Caco-2 (cell line): ENCODE measurements at regions not wholly inside any gene's neighbourhood (a gene's known extent, or its start where the extent isn't known, plus 50 kb on each side); places are given as distances from the start of the nearest gene placed in this dataset.

Experiments
- BruUV-seq: library from RNA; stranded (reverse); fragments of 400-500 nt; replicated peaks from 2 replicates; lab custom pipeline; 2021; lab: Mats Ljungman, UMichigan
- CTCF ChIA-PET: fragments of 300-600 bp; sonication (Branson Sonifier 250); formaldehyde crosslinking; loops from one replicate; lab custom pipeline; 2022; ENCODE audit warnings: antibody characterized with exemption; lab: Charles Lee
- POLR2A ChIA-PET: fragments of 300-600 bp; sonication (Branson Sonifier 250); formaldehyde crosslinking; loops from one replicate; lab custom pipeline; 2022; ENCODE audit warnings: antibody characterized with exemption; lab: Charles Lee
- DNase-seq, 2 experiments: peaks; one replicate each; pipeline versions ENCODE4 v3.0.0 to v3.0.0-alpha.2; 2020 to 2022
- H3K27me3 ChIP-seq: replicated peaks from 2 replicates; pipeline ENCODE4 v1.6.0; 2011; ENCODE audit warnings: low read length; ENCODE audit not compliant: control insufficient read depth, insufficient read depth
- H3K36me3 ChIP-seq: 2 replicates; pipeline ENCODE4 v1.5.1; 2011; ENCODE audit warnings: low read length; ENCODE audit not compliant: control insufficient read depth, insufficient read depth
- H3K4me1 ChIP-seq: fragments of 250-450 bp; sonication (Bioruptor Pico); 2 replicates; pipeline ENCODE4 v1.5.1; 2020; ENCODE audit warnings: mild to moderate bottlenecking
- H3K4me3 ChIP-seq: 2 replicates; pipeline ENCODE4 v1.5.1; 2011; ENCODE audit warnings: low read depth, mild to moderate bottlenecking, control low read depth, low read length
- H3K9me3 ChIP-seq: fragments of 250-450 bp; sonication (Bioruptor Pico); 2 replicates; pipeline ENCODE4 v1.5.1; 2020; ENCODE audit warnings: mild to moderate bottlenecking, moderate library complexity
- H3K27ac Mint-ChIP-seq: one replicate; pipeline ENCODE4 v1.8.0; 2022; ENCODE audit warnings: mixed read lengths; ENCODE audit not compliant: unreplicated experiment
- H3K27me3 Mint-ChIP-seq: one replicate; pipeline ENCODE4 v1.8.0; 2022; ENCODE audit warnings: mixed read lengths; ENCODE audit not compliant: insufficient read depth, unreplicated experiment
- H3K36me3 Mint-ChIP-seq: one replicate; pipeline ENCODE4 v1.8.0; 2022; ENCODE audit warnings: mild to moderate bottlenecking, mixed read lengths; ENCODE audit not compliant: insufficient read depth, unreplicated experiment
- H3K4me1 Mint-ChIP-seq: one replicate; pipeline ENCODE4 v1.8.0; 2022; ENCODE audit warnings: low read depth, mixed read lengths; ENCODE audit not compliant: unreplicated experiment
- H3K4me3 Mint-ChIP-seq: one replicate; pipeline ENCODE4 v1.8.0; 2022; ENCODE audit warnings: mild to moderate bottlenecking, moderate library complexity, mixed read lengths; ENCODE audit not compliant: unreplicated experiment
- H3K9me3 Mint-ChIP-seq: one replicate; pipeline ENCODE4 v1.8.0; 2022; ENCODE audit warnings: mixed read lengths; ENCODE audit not compliant: unreplicated experiment
- CTCF ChIP-seq, 2 experiments: fragments of 200-600 bp in 1 of 2; IDR thresholded peaks; 1 replicate in 1 of 2; 2 replicates in 1 of 2; pipeline versions ENCODE4 v1.5.1 to v1.8.0; 2011 to 2022; ENCODE audit warnings: antibody characterized with exemption in 1 of 2, control low read depth in 1 of 2, inconsistent platforms in 1 of 2, low read depth in 1 of 2, low read length in 1 of 2, mild to moderate bottlenecking in 1 of 2, moderate library complexity in 1 of 2; ENCODE audit not compliant: insufficient read depth in 1 of 2, severe bottlenecking in 1 of 2, unreplicated experiment in 1 of 2
- intact Hi-C: fragments of 100-400 bp; cut with micrococcal nuclease; formaldehyde crosslinking; loops from one replicate; pipeline ENCODE4 v1.10.0; 2022; ENCODE audit not compliant: unreplicated experiment

GRCh38 chr3:106124818-106125217, 256.0 kb upstream of the CBLB start:
- intact Hi-C loops = loop anchor here (10.0 kb wide), 1 partner anchor 260 kb away; the partner anchor contains the start of gene CBLB
- Mint-ChIP-seq H3K27me3 (no peaks in the 10 kb centered on the region), H3K4me1 (no peaks in the 10 kb centered on the region), H3K9me3 (no peaks in the 10 kb centered on the region), H3K27ac (no peak overlapping the region), H3K4me3 (no peak overlapping the region), H3K36me3 (no peaks in the 10 kb centered on the region)
- BruUV-seq = no TSS peak
- no peak overlapping the region for H3K4me3 ChIP-seq
- POLR2A ChIA-PET = no interaction called here
- H3K36me3 ChIP-seq = no peaks in the 10 kb centered on the region
- DNase-seq = no peak
- CTCF ChIA-PET = no interaction called here
- no peaks in the 10 kb centered on the region for H3K27me3 ChIP-seq
- no peak for TF ChIP-seq CTCF (IDR thresholded peaks at IDR 0.05; ENCODE audit: insufficient read depth in 1 of 2, low read depth in 1 of 2, low read length in 1 of 2, severe bottlenecking in 1 of 2, unreplicated experiment in 1 of 2)
- H3K4me1 ChIP-seq = peaks cover 12% of the 10 kb centered on the region
- H3K9me3 ChIP-seq = no peaks in the 10 kb centered on the region

- Mint-ChIP-seq H3K36me3 (no peaks in the 10 kb centered on the region), H3K9me3 (no peaks in the 10 kb centered on the region), H3K4me1 (no peaks in the 10 kb centered on the region), H3K4me3 (no peak overlapping the region), H3K27me3 (no peaks in the 10 kb centered on the region), H3K27ac (no peak overlapping the region)
- H3K4me1 ChIP-seq = peaks cover 12% of the 10 kb centered on the region
- CTCF ChIA-PET = no interaction called here
- intact Hi-C loops = loop anchor here (10.0 kb wide), 1 partner anchor 261 kb away; the partner anchor contains the start of gene CBLB
- BruUV-seq = no TSS peak
- no peak for DNase-seq
- no peak overlapping the region for H3K4me3 ChIP-seq
- TF ChIP-seq CTCF (IDR thresholded peaks at IDR 0.05; ENCODE audit: insufficient read depth in 1 of 2, low read depth in 1 of 2, low read length in 1 of 2, severe bottlenecking in 1 of 2, unreplicated experiment in 1 of 2) = no peak
- no peaks in the 10 kb centered on the region for H3K36me3 ChIP-seq
- no peaks in the 10 kb centered on the region for H3K27me3 ChIP-seq
- POLR2A ChIA-PET = no interaction called here
- no peaks in the 10 kb centered on the region for H3K9me3 ChIP-seq
Measured at GRCh38 chr3:106125321-106125720, 256.5 kb upstream of the CBLB start.

- no peak overlapping the region for H3K27ac Mint-ChIP-seq
- no peak overlapping the region for H3K4me3 Mint-ChIP-seq
- no peaks in the 10 kb centered on the region for H3K9me3 Mint-ChIP-seq
- Histone ChIP-seq H3K9me3 (no peaks in the 10 kb centered on the region), H3K4me3 (no peak overlapping the region), H3K4me1 (peaks cover 5% of the 10 kb centered on the region), H3K27me3 (no peaks in the 10 kb centered on the region), H3K36me3 (no peaks in the 10 kb centered on the region)
- intact Hi-C loops = loop anchor here (10.0 kb wide), 1 partner anchor 261 kb away; the partner anchor contains the start of gene CBLB
- DNase-seq = no peak
- POLR2A ChIA-PET = no interaction called here
- no peaks in the 10 kb centered on the region for H3K36me3 Mint-ChIP-seq
- H3K4me1 Mint-ChIP-seq = no peaks in the 10 kb centered on the region
- CTCF ChIA-PET = no interaction called here
- no peaks in the 10 kb centered on the region for H3K27me3 Mint-ChIP-seq
- BruUV-seq = no TSS peak
- no peak for TF ChIP-seq CTCF (IDR thresholded peaks at IDR 0.05; ENCODE audit: insufficient read depth in 1 of 2, low read depth in 1 of 2, low read length in 1 of 2, severe bottlenecking in 1 of 2, unreplicated experiment in 1 of 2)
Measured at GRCh38 chr3:106126067-106126845, 257.4 kb upstream of the CBLB start.
